Fibroblast of skin of right quadriceps (primary cell): ENCODE measurements at regions not wholly inside any gene's neighbourhood (a gene's known extent, or its start where the extent isn't known, plus 50 kb on each side); places are given as distances from the start of the nearest gene placed in this dataset.
"Not testable (repeated sequence)": the region's sequence is repeated elsewhere in the genome, so short reads cannot be mapped to it uniquely, and the experiment has no call there.

ENCODE experiments used
- DNase-seq: peaks from one replicate; pipeline ENCODE4 v3.0.0-alpha.2; 2013

DNA sequence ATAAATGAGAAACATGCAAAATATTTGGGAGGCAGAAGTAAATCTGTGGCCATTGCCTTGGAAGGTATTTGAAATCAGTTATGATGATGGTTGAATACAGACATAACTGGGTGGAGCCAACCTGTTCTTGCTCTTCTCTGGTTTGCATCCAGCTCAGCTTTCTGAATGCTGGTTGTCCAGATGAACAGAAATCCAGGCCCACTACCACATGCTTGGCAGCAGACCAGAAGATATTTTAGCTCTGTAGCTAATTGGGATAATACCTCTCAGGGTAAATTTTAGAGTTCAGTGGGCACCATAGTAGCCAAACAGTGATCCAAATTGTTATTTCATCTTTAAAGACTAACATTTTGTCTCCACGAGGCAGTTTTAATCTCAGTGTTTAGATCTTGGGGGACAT is 308.3 kb downstream of the RAB38 start:
- no peak for DNase-seq

DNA sequence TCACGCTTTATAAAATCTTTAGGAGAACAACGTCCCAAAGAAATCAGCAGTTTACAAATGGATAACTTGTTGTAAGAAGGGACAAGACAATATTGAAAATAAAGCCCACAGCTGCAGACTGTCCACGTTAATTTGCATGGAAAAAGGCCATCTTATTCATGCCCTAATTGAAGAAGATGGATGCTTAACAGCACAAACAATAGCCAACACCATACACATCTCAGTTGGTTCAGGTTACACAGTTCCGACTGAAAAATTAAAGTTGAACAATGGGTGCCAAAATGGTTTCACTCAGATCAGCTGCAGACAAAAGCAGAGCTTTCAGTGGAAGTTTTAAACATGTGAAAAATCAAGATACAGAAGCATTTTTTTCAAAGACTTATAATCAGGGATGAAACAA is 314.2 kb downstream of the RAB38 start:
- no peak for DNase-seq

DNA sequence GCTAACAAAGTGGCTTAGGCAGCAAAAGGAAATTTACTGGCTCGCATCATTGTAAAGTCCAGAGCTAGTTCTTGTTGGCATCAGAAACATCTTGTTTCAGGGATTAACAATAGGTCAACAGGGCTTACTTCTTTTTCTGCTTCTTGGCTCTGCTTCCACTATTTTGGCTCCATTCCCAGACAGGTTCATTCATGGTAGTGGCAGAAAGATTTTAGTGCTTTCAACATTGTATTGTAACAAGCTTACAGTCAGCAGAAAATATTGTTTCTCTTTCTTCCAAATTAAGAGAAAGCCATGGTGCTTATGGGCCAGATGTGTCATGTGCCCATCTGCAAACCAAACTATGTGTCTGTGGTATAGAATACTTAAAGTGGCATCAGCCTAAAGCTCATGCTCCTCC is 315.6 kb downstream of the RAB38 start:
- peak; percentile 3 for DNase-seq

DNA sequence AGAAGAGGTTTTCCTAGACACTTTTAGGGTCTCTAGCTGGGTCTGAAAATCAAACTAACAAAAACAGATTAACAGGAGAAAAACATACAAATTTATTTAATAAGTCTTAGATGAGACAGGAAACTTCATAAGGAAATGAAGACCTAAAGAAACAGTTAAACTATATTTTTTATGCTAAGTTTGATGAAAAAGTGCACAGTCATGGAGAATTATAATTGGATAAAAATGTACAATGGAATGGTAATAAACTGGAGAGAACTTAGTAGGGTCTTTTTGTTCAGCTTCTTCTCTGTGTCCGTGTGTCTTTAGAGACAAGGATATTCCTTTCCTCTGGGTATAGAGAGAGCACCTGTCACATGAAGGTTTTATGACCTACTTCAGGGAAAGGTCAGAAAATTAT is 323.4 kb downstream of the RAB38 start:
- no peak for DNase-seq

DNA sequence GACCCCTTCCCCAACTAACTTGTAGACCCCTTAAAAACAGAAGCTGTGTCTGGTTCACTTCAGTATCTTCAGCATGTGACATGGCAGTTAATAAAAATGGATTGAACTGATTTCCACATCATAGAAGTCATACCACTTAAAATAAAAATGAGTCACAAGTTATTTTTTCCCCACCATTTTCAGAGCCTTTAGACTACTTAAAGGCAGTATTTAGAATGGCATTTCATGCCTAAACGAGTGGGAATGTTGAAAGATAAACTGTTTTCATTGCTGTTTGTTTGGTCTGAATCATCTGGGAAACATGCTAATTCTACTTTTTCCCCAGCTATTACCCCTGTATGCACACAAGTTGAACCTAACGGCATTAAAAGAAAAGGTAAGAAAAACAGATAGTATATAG is 324.0 kb downstream of the RAB38 start:
- DNase-seq, result peak; percentile 47

DNA sequence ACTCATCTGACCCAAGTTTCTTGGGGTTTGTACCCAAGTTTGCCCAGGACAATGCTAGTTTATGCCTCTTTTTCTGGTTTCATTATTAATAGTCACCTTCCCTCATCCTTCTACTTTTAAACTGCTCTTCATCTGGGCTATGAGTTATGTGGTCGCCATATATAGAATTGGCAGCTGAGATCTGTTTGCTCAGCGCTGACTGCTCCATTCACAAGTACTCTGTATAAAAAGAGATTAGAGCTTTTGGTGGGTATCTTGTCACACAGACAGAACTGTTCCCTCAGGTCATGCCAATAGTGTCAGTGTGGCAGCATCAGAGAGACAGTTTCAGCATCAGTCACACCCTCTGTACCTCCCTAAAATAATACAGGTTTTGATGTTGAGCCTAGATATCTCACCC is 326.0 kb downstream of the RAB38 start:
- no peak for DNase-seq

DNA sequence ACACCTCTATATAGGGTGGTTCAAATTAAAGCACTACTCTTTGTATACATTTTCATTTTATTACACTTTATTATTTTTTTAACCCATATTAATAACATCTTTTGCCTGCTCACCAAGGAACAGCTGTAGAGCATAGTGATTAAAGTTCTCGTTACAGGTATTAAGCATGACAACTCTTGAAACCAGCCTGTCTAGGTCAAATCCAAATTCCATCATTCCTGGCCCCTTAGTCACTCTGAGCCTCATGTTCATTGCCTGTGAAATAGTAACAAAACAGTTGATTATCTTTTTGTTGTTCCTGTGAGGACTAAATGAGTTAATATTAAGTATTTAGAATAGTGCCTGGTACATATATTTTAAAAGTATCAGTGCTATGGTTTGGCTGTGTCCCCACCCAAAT is 334.5 kb downstream of the RAB38 start:
- no peak for DNase-seq

DNA sequence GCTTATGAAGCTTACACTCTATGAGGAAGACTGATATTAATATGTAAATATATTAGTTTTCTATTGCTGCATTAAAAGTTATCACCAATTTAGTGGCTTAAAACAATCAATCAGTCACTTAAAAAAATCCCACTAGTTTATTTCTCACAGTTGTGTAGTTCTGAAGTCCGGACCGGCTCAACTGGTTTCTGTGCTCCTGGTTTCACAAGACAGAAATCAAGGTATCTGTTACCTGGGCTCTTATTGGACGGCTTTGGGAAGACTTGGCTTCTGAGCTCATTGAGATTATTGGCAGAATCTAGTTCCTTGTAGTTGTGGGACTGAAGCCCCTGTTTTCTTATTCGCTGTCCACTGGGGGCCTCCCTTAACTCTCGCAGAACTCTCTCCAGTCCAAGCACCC is 343.0 kb downstream of the RAB38 start:
- DNase-seq, result no peak

DNA sequence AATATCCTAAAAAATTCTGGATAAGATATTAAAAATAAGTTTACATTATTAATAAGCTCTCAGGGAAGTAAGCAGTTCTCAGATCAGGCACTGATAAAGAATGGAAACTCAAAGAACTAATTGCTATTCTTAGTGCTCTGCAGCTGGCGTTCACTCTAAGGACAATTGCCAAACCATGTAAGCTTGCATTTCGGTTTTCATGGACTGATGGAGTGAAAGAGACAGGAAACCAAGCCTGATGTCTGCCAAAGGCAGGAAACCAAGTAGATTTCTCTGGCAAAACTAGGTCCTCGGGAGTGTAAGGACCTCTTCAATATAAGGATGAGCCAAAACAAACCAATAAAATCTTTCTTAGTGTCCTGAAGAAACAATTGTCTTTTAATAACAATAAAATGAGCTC is 355.2 kb downstream of the RAB38 start:
- no peak for DNase-seq

DNA sequence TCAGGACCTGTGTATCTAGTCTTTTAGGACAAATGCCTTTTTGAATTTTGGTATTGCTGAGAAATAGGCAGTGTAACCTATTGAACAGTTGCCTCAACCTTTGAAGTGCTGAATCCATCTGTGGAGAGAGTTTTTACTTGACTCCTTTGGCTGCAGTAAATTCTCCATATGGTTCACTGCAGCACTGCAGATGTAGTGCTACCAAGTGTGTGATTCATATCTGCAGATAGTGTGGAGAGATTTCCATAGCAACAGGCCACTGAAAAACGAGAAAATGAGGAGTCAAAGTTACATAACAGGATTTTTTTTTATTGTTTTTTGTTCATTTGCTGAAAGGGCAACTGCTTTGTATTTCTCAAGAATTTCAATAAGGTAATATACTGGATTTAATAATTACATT is 356.1 kb downstream of the RAB38 start:
- peak; percentile 5 for DNase-seq

DNA sequence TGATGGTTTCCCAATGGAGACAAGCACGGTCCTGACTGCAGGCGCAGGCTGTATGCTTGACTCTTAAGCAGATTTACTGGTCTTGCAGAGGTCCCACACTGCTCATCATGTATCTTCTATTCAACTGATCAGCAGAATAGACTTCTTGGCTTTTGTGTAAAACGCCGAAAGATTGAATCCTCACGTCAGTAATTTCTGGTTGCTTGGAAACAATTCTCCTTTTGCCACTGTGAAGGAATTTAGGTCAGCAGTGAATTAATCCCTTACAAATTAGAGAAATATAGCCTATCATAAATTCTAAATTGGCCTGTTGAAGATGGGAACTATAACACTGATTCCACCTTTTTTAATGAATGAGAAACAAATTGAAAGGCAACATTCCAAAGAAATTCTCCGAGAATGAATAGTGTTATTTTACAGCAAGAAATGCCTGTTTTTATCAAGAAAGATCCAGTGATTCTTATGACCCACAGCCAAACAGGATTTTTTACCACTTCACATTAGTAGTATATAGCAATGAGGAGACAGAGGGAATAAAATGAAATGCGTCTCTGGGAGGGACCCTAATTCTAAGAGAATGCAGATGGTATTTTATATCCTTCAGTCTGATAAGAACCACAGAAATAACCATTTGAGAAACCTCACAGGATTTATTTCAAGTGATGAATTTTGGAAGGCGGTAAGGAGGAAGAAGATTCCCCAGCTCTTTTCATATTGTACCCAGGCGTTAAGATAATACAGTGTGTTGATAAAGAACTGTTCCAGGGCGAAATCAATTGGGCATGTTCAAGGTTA is 362.5 kb downstream of the RAB38 start:
- no peak for DNase-seq

DNA sequence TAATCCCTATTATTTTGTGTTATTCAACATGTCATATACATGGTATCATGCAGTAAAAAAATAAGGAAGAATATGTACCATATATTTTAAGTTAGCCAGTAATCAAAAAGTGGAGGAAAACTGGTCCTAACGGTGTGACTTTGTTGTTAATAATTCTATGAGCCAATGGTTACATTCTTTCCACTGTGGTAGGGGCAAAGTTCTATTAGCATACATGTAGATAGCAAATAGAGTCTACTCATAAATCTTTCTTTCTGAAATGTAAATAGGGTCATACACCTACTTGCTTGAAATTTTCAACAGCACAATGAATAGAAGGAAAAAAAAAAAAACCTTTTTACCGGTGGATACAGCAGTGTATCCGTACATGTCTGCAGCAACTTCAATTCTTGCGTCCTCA is 364.8 kb downstream of the RAB38 start:
- DNase-seq, result no peak

DNA sequence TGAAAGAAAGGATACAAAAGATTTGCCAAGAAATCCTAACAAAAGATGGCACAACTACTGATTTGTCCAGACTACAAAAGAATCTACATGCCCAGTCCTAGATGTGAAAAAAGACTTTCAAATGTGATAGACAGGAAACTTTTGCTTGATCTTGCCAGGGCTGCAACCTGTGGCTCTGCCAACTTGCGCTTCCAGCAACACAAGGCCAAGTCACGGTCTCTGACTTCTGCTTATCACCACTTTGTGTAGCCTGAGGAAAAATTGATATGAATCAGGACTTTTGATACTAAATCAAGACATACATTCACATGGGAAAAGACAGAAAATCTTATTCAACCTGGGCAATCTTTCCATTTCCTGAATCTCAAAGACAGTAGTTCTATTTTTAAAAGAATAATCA is 366.0 kb downstream of the RAB38 start:
- DNase-seq, result no peak

DNA sequence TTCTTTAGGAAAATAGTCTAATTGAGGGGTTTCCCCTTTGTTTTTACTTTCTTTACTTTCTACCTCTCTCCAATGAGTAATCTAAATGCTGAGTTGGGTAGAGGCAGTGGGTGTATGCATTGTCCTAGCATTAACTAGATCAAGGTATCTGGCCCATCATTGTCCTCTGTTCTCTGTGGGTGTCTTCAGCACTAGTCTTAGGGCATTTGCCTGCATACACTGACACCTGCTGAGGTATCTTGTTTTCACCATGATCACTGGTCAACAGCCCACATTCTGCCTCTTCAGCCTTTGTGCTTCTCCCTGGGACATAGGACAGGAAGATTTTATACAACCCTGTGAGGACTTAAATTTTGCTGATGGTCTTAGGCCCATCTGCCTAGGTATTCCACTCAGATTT is 371.1 kb downstream of the RAB38 start:
- DNase-seq, result no peak

DNA sequence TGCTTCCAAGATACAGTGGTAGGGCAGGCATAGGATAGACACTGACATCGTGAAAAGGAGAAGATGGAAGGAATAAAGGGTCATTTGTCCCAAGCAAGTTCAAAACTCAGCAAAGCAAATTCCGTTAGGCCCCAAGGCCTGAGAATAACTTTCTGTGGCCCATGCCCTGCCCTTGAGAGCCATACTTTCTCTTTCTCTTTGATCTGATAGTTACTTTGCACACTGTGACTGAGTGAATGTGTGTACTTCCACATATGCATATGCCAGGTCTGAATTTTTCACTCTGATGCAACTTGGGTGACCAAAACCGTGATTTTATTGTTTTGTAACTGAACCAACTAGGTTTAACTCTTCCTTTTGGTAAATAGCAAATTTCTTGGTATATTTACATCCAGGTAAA is 371.5 kb downstream of the RAB38 start:
- DNase-seq, result no peak

DNA sequence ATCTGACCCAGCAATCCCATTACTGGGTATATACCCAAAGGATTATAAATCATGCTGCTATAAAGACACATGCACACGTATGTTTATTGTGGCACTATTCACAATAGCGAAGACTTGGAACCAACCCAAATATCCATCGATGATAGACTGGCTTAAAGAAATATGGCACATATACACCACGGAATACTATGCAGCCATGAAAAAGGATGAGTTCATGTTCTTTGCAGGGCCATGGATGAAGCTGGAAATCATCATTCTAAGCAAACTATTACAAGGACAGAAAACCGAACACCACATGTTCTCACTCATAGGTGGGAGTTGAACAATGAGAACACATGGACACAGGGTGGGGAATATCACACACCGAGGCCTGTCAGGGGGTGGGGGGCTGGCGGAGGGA is 390.4 kb downstream of the RAB38 start:
- not testable (repeated sequence) for DNase-seq

DNA sequence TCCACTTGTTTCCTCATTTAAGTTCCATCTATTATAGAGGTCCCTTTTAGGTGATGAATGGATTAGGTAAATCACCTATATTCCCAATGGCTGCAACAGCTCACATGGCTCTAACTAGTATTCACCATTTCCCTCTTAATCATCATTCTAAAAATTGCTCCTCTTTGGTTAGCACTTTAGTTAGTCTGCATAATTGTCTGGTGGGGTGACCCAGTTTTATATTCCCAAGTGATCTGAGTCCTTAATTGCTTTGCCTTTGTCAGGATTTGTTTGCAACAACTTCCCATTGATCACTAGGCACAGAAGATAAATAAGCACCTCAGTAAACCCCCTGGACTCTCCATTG is 395.2 kb downstream of the RAB38 start:
- no peak for DNase-seq

DNA sequence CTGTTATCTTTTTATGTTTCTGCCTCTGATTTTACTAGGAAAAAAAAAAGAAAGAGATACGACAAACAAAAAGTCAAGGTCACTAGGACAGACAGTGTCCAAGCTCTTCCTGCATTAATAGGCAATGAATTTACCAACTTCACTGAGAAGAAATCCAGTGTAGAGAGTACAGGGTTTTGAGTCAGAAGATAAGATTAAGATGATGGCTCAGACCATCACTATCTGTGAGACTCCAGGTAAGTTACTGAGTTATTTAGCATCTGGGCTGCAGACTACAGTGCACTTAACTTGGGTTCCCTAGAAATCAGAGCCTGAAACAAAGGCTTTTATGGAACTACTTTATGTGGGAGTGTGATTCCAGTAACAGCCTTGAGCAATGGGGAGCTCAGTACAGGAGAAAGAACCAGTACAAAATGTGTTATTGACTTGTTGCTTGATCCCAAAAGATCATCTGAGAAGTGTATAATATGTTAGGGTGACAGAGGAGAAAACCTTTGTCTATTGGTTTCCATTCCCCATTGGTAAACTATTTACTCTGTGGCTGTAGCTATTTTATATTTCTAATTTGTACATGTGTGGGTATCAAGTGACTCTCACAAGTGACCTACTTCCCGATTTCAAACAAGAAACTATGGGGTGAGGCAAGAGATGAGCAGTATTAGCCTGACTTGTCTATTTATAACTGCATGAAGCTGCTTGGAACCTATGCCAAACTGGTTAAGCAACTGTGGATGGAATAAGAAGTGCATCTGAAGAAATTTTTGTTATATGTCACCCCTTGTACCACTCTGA is 395.8 kb downstream of the RAB38 start:
- DNase-seq, result no peak

DNA sequence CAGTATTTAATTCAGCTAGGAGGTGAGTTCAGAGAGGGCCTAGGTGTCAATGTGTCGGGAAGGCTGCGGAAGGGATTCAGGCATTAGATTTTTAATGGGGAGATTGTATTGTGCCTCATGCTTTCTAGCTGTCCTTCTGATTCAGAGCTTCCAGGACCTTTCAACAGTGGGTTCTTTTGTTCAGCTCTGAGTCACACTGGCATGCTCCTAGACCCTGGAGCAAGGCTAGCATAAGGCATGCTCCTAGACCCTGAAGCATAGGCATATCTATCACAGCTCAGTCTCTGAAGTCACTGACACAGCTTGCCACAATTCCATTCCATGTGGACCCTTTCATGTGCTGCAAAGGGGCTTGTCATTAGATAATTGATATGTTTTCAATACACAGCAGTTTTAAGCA is 396.9 kb downstream of the RAB38 start:
- DNase-seq, result no peak

DNA sequence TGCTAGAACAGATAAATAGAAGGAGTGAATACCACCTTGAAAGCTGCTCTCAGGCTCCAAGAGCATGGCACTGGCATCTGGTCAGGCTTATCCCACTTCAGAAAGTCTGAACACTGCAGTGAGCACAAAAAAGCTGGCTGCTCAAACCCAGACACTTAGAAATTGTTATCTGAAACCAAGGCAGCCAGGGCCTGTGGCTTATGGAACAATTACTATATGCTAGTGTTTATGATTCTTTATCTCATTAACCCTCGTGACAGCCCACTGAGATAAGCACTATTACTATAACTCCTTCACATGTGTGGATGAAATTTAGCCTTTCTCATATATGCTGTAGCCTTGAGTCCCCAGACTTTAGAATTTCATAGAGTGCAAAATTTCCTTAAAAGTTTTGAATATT is 400.2 kb downstream of the RAB38 start:
- DNase-seq, result no peak

DNA sequence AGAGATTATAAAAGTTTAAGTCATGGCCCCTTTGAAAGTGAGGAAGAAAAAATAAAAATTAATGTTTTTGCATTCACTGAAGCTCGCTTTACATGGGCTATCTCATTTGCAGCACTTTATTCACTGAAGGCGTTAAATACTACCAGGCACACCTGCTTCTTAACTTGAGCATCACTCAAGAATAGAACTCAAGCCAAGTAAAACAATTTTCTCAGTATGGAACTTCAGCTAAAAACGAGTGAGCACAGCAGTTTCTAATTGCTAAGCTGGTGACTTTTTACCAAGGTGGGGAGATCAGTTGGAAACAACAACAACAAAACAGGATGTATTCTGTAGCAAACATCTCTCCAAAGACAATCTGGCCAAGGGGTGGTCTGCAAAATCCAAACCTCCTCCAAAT is 405.6 kb downstream of the RAB38 start:
- DNase-seq, result no peak

DNA sequence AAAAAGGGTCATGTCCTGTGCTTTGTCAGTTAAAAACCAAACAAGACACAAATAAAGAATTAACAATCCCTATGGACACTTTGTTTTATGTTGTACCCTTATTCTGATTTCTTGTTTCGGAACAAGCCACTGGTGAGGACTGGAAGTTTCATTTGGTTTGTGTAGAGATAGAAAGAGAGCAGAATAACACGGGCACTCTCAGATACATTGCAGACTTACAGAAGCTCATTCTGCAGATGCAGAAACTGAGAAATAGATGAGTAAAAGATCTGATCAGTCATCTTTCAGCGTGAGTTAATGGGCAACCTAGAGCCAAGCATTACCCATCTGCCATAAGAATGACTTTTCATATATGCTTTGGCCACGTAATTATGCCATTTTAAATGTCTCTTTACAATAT is 407.6 kb downstream of the RAB38 start:
- DNase-seq, result no peak

DNA sequence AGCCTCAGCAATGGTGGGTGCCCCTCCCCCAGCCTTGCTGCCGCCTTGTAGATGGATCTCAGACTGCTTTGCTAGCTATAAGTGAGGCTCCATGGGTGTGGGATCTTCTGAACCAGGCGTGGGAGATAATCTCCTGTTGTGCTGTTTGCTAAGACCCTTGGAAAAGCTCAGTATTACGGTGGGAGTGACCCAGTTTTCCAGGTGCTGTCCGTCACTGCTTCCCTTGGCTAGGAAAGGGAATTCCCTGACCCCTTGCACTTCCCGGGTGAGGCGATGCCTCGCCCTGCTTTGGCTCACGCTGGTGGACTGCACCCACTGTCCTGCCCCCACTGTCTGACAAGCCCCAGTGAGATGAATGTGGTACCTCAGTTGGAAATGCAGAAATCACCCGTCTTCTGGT is 411.2 kb downstream of the RAB38 start:
- not testable (repeated sequence) for DNase-seq

DNA sequence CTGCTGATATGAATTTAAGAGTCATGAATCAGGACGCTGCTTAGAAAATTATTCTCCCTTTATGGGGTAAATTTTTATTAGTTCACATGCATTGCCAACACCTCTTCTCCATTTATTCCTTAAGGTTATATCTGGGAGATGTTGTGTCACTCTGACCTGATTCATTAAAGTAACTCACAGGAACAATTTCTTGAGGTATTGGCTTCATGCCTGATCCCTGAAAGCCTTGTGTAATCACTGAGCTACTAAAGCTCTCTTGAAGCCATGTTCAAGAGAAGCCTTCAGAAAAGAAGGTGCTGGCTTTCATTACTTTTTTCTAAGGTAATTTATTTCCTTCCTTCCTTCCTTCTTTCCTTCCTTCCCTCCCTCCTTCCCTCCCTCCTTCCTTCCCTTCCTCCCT is 420.6 kb downstream of the RAB38 start:
- DNase-seq, result no peak

DNA sequence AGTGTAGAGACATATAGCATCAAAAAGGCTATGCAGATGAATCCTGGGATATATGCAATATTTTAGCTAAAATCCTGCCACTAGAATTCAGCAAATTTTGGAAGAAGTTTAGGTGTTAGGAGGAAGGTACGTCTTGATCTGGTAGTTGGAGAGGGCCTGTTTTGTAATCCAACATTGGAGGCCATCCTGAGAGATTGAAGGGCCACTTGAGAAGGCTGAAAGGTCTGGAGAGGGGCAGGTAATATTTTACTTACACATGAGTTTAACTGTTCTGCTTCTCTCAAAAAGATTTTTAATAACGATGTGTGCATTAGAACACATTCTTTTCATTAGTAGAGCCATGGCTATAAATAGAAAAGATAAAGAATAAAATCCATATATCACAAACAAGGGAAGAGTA is 422.1 kb downstream of the RAB38 start:
- no peak for DNase-seq
